Ectodermal cell (in vitro differentiated cells): ENCODE measurements at regions not wholly inside any gene's neighbourhood (a gene's known extent, or its start where the extent isn't known, plus 50 kb on each side); places are given as distances from the start of the nearest gene placed in this dataset.
"Not testable (repeated sequence)": the region's sequence is repeated elsewhere in the genome, so short reads cannot be mapped to it uniquely, and the experiment has no call there.

Source experiments
- H3K27ac ChIP-seq: 2 replicates; pipeline ENCODE4 v1.7.0; 2013; ENCODE audit warnings: mild to moderate bottlenecking, low read depth, low read length; ENCODE audit not compliant: insufficient read depth, poor library complexity, severe bottlenecking
- H3K27me3 ChIP-seq: 2 replicates; pipeline ENCODE4 v1.7.0; 2013; ENCODE audit warnings: mild to moderate bottlenecking, low read length; ENCODE audit not compliant: insufficient read depth, control insufficient read depth, poor library complexity, severe bottlenecking
- H3K36me3 ChIP-seq: one replicate; pipeline ENCODE4 v1.7.0; 2013; ENCODE audit warnings: low read length; ENCODE audit not compliant: control insufficient read depth, insufficient read depth
- H3K4me1 ChIP-seq: one replicate; pipeline ENCODE4 v1.7.0; 2013; ENCODE audit warnings: low read length; ENCODE audit not compliant: control insufficient read depth, insufficient read depth
- H3K4me3 ChIP-seq: 2 replicates; pipeline ENCODE4 v1.7.0; 2013; ENCODE audit warnings: low read depth, low read length, control low read depth; ENCODE audit not compliant: insufficient read depth
- H3K9me3 ChIP-seq: 2 replicates; pipeline ENCODE4 v1.7.0; 2013; ENCODE audit warnings: mild to moderate bottlenecking, low read length, moderate library complexity; ENCODE audit not compliant: control insufficient read depth
- WGBS, 2 experiments: methylation state at CpG; one replicate each; pipeline ENCODE4 v1.1.7; 2013; ENCODE audit warnings: missing lambda C conversion rate in 2 of 2; 5-methylcytosine and 5-hydroxymethylcytosine counted together

DNA sequence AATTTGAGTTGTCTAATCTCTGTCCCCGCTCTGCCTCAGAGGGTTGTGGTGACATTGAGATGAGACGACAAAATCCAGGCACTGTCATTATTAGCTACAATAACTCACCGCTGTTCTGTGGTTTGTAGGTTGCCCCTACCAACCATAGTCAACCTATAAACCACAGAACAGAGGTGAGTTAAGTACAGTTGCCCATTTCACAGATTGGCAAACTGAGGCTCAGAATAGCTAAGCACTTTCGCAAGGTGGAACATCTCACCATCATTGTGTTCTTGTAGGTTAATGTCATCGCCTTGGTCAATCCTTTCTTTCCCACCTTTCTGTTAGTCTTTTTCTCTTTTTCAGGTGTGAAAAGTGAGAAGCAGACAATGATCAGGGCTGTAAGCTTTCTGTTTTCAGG is 63.4 kb upstream of the LHX5 start:
- Histone ChIP-seq H3K36me3 (no peaks in the 10 kb centered on the region), H3K4me3 (no peak overlapping the region), H3K27me3 (no peaks in the 10 kb centered on the region), H3K9me3 (no peaks in the 10 kb centered on the region), H3K27ac (no peak overlapping the region), H3K4me1 (no peaks in the 10 kb centered on the region)
- WGBS, 2 experiments: 95 to 100% methylated on average over 5 of the region's 5 CpGs

DNA sequence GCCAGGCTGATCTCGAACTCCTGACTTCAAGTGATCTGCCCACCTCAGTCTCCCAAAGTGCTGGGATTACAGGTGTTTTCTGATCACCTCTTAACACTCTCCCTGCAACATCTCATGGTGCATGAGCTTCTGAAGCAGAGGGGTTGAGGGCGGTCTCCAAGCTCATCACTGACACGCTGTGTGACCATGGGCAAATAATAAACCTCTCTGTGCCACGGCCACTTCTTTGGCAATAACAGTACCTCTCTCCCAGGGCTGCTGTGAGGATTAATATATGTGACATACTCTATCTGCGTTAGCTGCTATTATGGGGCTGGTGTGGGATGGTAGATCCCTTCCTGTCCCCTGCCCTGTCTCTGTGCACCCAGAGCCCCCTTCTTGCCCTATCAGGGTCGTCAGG is 62.9 kb upstream of the LHX5 start:
- H3K27me3 ChIP-seq: no peaks in the 10 kb centered on the region
- H3K4me1 ChIP-seq: no peaks in the 10 kb centered on the region
- no peaks in the 10 kb centered on the region for H3K36me3 ChIP-seq
- no peak overlapping the region for H3K27ac ChIP-seq
- no peaks in the 10 kb centered on the region for H3K9me3 ChIP-seq
- no peak overlapping the region for H3K4me3 ChIP-seq
- 89 to 94% methylated on average over 6 of the region's 6 CpGs for WGBS, 2 experiments

DNA sequence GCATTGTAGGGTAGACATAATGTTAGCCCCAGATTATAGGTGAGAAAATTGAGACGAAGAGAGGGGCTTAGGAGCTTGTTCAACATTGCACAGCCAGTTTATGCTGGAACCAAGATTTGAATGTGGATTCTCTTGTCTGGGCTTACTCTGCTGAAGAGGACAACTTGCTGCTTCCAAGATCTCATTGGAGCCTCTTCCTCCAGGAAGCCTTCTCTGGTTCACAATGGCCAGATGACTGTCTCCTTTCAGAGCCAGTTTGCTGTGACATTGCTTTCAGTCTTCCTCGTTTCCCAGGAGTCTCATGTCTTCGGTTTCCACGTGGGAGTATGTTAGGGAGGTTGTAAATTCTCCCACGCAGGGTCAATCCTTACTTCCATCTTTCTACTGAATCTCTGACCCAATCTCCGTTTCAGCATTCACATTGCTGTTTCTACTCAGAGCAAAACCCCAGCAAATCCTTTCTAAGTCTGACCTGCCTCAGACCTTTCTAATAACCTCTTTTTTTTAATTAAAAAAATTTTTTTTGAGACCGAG is 62.2 kb upstream of the LHX5 start:
- WGBS, 2 experiments: 86 to 87% methylated on average over 7 of the region's 7 CpGs
- H3K4me1 ChIP-seq: peaks cover 2% of the 10 kb centered on the region
- no peak overlapping the region for H3K27ac ChIP-seq
- no peak overlapping the region for H3K4me3 ChIP-seq
- H3K36me3 ChIP-seq: no peaks in the 10 kb centered on the region
- no peaks in the 10 kb centered on the region for H3K9me3 ChIP-seq
- no peaks in the 10 kb centered on the region for H3K27me3 ChIP-seq

DNA sequence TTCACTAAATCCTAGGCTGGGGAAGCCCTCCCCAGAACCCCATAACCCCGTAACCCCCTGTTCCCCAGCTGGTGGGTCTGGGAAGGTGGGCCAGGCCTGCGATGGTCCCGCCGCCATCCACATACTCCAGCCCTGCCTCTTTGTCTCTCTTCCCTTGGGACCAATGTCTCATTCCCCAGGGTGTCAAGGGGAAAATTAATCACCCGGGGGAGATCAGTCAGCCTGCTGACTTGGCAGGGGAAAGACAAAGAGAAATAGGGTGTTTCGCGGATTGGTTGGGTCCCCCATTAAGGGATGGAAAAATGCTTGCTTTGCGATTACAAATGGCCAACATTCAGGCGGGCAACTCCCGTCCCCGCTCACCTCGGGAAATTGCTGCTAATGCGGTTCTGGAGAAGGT is 60.6 kb upstream of the LHX5 start:
- H3K9me3 ChIP-seq: no peaks in the 10 kb centered on the region
- no peaks in the 10 kb centered on the region for H3K27me3 ChIP-seq
- H3K36me3 ChIP-seq: no peaks in the 10 kb centered on the region
- H3K4me3 ChIP-seq: no peak overlapping the region
- 92% methylated on average over 12 to 13 of the region's 13 CpGs for WGBS, 2 experiments
- H3K27ac ChIP-seq: no peak overlapping the region
- H3K4me1 ChIP-seq: peaks cover 9% of the 10 kb centered on the region

DNA sequence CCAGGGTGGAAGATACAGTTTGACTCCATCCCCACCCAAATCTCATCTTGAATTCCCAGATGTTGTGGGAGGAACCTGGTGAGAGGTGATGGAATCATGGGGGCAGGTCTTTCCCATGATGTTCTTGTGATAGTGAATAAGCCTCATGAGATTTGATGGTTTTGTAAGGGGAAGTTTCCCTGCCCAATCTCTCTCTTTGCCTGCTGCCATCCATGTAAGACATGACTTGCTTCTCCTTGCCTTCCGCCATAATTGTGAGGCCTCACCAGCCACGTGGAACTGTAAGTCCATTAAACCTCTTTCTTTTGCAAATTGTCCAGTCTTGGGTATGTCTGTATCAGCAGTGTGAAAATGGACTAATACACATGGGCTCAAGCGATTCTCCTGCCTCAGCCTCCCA is 59.4 kb upstream of the LHX5 start:
- 84 to 92% methylated on average over 3 of the region's 3 CpGs for WGBS, 2 experiments
- not testable (repeated sequence) for H3K27ac ChIP-seq, H3K9me3 ChIP-seq, H3K27me3 ChIP-seq, H3K4me3 ChIP-seq, H3K4me1 ChIP-seq, H3K36me3 ChIP-seq

DNA sequence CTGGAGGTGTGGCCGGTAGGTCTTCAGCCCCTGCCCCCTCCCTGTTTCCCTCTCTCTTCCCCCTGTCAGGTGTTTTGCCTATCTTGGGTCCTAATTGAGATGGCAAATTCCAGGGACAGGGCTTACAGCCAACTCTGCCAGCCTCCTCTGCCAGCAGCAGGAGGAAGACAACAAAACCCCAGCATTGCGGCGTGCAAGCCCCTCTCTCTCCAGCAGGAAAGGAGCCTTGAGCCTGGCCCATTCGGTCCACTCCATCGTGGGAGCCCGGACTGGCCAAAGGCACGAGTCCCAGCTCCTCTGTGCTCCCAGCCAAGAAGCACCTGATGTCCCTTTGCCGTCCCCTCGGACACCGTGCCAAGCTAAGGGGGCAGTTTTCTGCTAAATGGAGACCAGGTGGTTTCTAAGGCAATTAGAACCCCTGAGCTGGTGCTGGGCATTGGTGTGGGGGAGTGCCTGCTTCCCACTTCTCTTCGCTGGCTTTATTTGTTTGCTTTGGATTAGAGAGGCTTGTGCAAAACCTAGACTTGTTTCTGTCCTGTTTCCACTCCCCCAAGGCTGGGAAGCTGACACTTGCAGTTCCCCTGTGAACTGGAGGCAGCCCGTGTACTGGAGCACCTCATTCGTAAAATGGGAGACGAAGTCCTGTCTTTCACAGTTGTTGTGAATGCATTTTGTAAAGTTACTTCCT is 57.1 kb upstream of the LHX5 start:
- Histone ChIP-seq H3K9me3 (no peaks in the 10 kb centered on the region), H3K27ac (no peak overlapping the region), H3K27me3 (no peaks in the 10 kb centered on the region), H3K4me1 (peaks cover 9% of the 10 kb centered on the region), H3K4me3 (no peak overlapping the region), H3K36me3 (no peaks in the 10 kb centered on the region)
- 73 to 78% methylated on average over 14 of the region's 14 CpGs for WGBS, 2 experiments

DNA sequence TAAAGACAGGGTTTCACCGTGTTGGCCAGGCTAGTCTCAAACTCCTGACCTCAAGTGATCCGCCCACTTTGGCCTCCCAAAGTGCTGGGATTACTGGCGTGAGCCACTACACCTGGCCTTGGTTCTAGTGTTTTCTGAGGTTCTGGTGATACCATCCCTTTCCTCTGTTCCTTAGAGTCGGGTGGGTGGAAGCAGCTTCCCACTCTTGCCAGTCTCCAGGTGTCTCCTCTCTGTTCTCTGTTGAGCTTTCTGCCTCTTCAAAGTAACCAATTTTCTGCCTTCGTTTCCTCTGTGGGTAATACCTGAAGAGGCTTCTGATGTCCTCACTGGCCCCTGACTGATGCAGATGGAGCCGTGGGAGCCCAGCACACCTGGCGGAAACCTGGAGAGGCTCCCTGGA is 53.4 kb upstream of the LHX5 start:
- no peaks in the 10 kb centered on the region for H3K27me3 ChIP-seq
- WGBS, 2 experiments: 92 to 95% methylated on average over 7 of the region's 7 CpGs
- no peaks in the 10 kb centered on the region for H3K9me3 ChIP-seq
- no peaks in the 10 kb centered on the region for H3K36me3 ChIP-seq
- no peak overlapping the region for H3K4me3 ChIP-seq
- H3K27ac ChIP-seq: no peak overlapping the region
- H3K4me1 ChIP-seq: peaks cover 9% of the 10 kb centered on the region

DNA sequence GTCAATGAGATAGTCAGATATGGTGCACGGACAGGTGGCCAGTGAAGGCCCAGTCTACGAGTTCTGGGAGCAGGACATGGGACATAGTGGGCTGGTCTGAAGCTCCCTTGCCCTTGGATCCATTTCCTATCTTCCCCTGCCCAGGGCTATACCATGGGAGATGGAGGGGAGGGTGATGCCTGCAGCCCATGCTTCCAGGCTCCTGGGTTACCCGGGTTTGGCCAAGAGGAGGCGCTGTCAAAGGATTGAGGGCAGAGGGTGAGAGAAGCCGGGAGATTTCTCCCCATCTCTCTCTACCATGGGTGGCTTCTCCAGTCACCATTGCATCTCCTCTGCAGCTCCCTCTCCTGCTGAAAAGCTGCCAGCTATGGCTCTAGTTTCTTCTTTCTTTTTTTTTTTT is 52.8 kb upstream of the LHX5 start:
- H3K9me3 ChIP-seq: no peaks in the 10 kb centered on the region
- WGBS, 2 experiments: 89 to 92% methylated on average over 5 of the region's 5 CpGs
- no peaks in the 10 kb centered on the region for H3K36me3 ChIP-seq
- H3K4me1 ChIP-seq: peaks cover 13% of the 10 kb centered on the region
- H3K4me3 ChIP-seq: no peak overlapping the region
- no peak overlapping the region for H3K27ac ChIP-seq
- H3K27me3 ChIP-seq: no peaks in the 10 kb centered on the region

DNA sequence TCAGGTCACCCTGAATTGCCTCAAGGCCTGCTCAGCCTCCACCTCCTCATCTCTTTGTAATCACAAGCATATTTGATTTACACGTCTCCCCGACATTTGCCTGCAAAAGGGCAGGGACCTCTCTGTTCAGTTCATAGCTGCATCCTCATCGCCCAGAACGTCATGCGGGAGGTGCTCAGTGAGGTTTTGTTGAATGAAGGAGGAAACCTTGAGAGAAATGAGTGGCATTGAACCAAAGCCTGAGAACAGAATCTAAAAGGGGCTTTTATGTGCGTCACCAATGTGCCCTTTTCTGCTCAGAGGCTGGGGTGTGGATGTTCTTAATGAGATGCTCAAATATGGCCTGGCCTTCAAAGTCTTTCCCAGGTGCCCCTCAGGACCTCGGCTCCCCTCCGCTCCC is 50.0 kb upstream of the LHX5 start:
- no peaks in the 10 kb centered on the region for H3K27me3 ChIP-seq
- WGBS, 2 experiments: 83 to 89% methylated on average over 8 of the region's 8 CpGs
- H3K4me1 ChIP-seq: peaks cover 8% of the 10 kb centered on the region
- H3K9me3 ChIP-seq: no peaks in the 10 kb centered on the region
- no peaks in the 10 kb centered on the region for H3K36me3 ChIP-seq
- H3K27ac ChIP-seq: no peak overlapping the region
- no peak overlapping the region for H3K4me3 ChIP-seq
